ENCODE measurements at regions not wholly inside any gene's neighbourhood (a gene's known extent, or its start where the extent isn't known, plus 50 kb on each side); places are given as distances from the start of the nearest gene placed in this dataset.
"Not testable (repeated sequence)": the region's sequence is repeated elsewhere in the genome, so short reads cannot be mapped to it uniquely, and the experiment has no call there.

DNA sequence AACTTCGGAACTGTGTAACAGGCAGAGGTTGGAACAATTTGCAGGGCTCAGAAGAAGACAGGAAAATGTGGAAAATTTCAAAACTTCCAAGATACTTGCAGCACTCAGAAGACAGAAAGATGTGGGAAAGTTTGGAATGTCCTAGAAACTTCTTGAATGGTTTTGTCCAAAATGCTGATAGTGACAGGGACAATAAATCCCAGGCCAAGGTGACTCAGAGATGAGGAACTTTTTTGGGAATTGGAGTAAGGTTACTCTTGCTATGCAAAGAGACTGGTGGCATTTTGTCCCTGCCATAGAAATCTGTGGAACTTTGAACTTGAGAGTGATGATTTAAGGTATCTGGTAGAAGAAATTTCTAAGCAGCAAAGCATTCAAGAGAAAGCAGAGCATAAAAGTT is 2055.6 kb upstream of the C9orf72 start:
- POLR2A ChIA-PET; CTCF ChIA-PET; H3K36me3 ChIP-seq (ENCODE audit: control insufficient read depth in 2 of 2, insufficient read depth in 1 of 2, low read length in 2 of 2); H3K4me1 ChIP-seq (ENCODE audit: control insufficient read depth, insufficient read depth, low read length); H3K9me3 ChIP-seq (ENCODE audit: control insufficient read depth, insufficient read depth, low read depth, low read length); H3K4me3 ChIP-seq (ENCODE audit: low read depth, low read length); H3K27ac ChIP-seq (ENCODE audit: extremely low read depth, low read depth, low read length): not testable (repeated sequence)

DNA sequence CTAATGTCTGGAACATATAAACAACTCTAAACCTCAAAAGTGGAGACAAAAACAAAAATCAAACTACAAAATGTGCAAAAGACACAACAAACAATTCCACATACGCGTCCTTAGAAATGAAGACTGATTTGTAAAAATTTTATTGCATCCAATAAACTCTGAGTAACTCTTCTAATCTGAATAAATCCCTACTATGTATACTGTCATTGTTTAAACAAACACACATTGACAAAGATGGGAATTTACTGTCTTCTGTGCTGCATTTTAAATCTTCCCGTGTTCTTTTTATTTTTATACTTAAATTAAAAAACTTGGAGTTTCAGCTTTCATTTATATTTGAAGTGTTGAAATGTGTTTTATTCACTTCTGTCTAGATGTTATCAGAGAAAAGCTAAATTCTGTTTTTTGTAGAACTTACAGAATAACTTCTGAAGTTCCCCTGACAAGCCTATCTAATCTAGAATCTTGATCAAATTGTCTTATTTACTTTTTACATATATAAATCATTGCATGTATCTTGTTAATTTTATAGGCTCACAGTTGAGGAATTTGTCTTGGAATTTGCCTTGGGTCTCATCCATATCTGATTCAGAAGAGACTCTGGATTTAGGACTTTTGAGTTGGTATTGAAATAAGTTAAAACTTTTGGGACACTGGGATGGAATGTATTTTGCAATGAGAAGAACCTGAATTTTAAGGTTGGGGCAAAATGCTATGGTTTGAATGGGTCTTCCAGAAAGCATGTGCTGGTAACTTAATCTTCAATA is 2064.4 kb upstream of the C9orf72 start:
- no peak for TF ChIP-seq KLF10 (tag by site-specific recombination; IDR thresholded peaks at IDR 0.05)
- POLR2A ChIA-PET, result no interaction called here

DNA sequence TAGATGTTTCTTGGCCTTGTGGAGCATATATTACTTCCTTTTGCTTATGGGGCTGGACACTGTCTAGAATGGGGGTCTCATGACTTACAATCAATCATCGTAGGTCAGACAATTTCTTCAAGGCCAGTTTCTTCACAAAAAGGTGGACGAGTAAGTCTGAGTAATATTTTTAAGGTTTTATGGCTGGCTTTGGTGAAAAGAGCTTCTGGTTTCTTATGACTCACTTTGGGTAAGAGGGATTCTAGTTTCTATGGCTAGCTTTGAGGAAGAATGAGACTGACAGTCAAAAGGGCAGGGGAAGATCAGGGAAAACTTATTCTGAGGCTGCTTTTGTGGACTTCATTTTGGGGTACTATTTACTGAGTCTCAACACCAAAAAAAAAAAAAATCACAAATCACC is 2067.2 kb upstream of the C9orf72 start:
- CTCF ChIA-PET, result no interaction called here
- TF ChIP-seq ZNF311 (tag by site-specific recombination; IDR thresholded peaks at IDR 0.05; ENCODE audit: borderline replicate concordance) (no peak), ZNF324 (tag by site-specific recombination; IDR thresholded peaks at IDR 0.05) (no peak), ZNF664 (tag by site-specific recombination; IDR thresholded peaks at IDR 0.05) (no peak), ZNF350 (tag by site-specific recombination; IDR thresholded peaks at IDR 0.05) (no peak), ZNF112 (tag by site-specific recombination; IDR thresholded peaks at IDR 0.05) (no peak), ZNF155 (tag by site-specific recombination; IDR thresholded peaks at IDR 0.05) (no peak), ZNF768 (tag by site-specific recombination; IDR thresholded peaks at IDR 0.05) (no peak), ZNF510 (tag by site-specific recombination; IDR thresholded peaks at IDR 0.05; ENCODE audit: insufficient replicate concordance) (no peak), ZNF354C (tag by site-specific recombination; IDR thresholded peaks at IDR 0.05; ENCODE audit: borderline replicate concordance, low read depth) (no peak), GLIS1 (tag by site-specific recombination; IDR thresholded peaks at IDR 0.05) (no peak), ZNF114 (tag by site-specific recombination; IDR thresholded peaks at IDR 0.05) (no peak), SCRT1 (tag by site-specific recombination; IDR thresholded peaks at IDR 0.05; ENCODE audit: borderline replicate concordance) (no peak), ZNF670 (tag by site-specific recombination; IDR thresholded peaks at IDR 0.05; ENCODE audit: low read depth) (no peak)
- no peak overlapping the region for H3K4me3 ChIP-seq (ENCODE audit: low read depth, low read length)
- H3K4me1 ChIP-seq (ENCODE audit: control insufficient read depth, insufficient read depth, low read length), result no peaks in the 10 kb centered on the region
- no peaks in the 10 kb centered on the region for H3K36me3 ChIP-seq (ENCODE audit: control insufficient read depth in 2 of 2, insufficient read depth in 1 of 2, low read length in 2 of 2)
- H3K9me3 ChIP-seq (ENCODE audit: control insufficient read depth, insufficient read depth, low read depth, low read length), result no peaks in the 10 kb centered on the region
- POLR2A ChIA-PET, result no interaction called here
- no peak overlapping the region for H3K27ac ChIP-seq (ENCODE audit: extremely low read depth, low read depth, low read length)

More for the DNA sequence above, 2064.4 kb upstream of the C9orf72 start:
- H3K36me3 ChIP-seq (ENCODE audit: control insufficient read depth in 2 of 2, insufficient read depth in 1 of 2, low read length in 2 of 2), result no peaks in the 10 kb centered on the region
- no peak overlapping the region for H3K4me3 ChIP-seq (ENCODE audit: low read depth, low read length)
- H3K4me1 ChIP-seq (ENCODE audit: control insufficient read depth, insufficient read depth, low read length), result no peaks in the 10 kb centered on the region
- CTCF ChIA-PET, result interaction anchor here (0.6 kb wide), 1 partner anchor 678 kb away, joined by 3 read pairs; no protein-coding TSS in a partner anchor
- H3K9me3 ChIP-seq (ENCODE audit: control insufficient read depth, insufficient read depth, low read depth, low read length), result no peaks in the 10 kb centered on the region
- H3K27ac ChIP-seq (ENCODE audit: extremely low read depth, low read depth, low read length), result no peak overlapping the region

DNA sequence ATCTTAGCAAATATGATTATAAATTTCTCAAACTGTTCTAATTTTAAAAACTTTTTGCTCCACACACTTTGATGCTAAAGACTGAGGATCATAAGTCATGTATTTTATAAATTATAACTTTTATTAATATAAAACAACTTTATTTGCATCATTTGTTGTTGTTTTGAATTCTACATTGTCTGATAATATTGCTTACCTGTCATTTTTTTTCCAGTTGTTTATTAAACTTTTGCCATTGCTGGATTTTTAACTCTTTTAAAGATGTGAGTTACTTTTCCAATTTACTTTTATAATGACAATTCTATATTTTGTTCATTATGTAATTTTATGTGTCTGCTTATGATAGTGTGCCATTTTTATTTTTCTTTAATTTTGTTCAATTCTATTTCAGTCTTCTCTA is 2071.2 kb upstream of the C9orf72 start:
- no peak overlapping the region for H3K27ac ChIP-seq (ENCODE audit: extremely low read depth, low read depth, low read length)
- no peaks in the 10 kb centered on the region for H3K4me1 ChIP-seq (ENCODE audit: control insufficient read depth, insufficient read depth, low read length)
- H3K36me3 ChIP-seq (ENCODE audit: control insufficient read depth in 2 of 2, insufficient read depth in 1 of 2, low read length in 2 of 2), result no peaks in the 10 kb centered on the region
- ChIA-PET CTCF (no interaction called here), POLR2A (no interaction called here)
- H3K4me3 ChIP-seq (ENCODE audit: low read depth, low read length), result no peak overlapping the region
- no peaks in the 10 kb centered on the region for H3K9me3 ChIP-seq (ENCODE audit: control insufficient read depth, insufficient read depth, low read depth, low read length)
- no peak for TF ChIP-seq ZNF76 (tag by site-specific recombination; IDR thresholded peaks at IDR 0.05; ENCODE audit: borderline replicate concordance, low read depth)
- no peak for TF ChIP-seq ZNF768 (tag by site-specific recombination; IDR thresholded peaks at IDR 0.05)
- TF ChIP-seq YY2 (tag by site-specific recombination; IDR thresholded peaks at IDR 0.05), result no peak
- TF ChIP-seq ZNF274 (IDR thresholded peaks at IDR 0.05; ENCODE audit: low read length), result no peak
- no peak for TF ChIP-seq ZNF274 (tag by site-specific recombination; IDR thresholded peaks at IDR 0.05; ENCODE audit: borderline replicate concordance)
- TF ChIP-seq, protein P1, sequence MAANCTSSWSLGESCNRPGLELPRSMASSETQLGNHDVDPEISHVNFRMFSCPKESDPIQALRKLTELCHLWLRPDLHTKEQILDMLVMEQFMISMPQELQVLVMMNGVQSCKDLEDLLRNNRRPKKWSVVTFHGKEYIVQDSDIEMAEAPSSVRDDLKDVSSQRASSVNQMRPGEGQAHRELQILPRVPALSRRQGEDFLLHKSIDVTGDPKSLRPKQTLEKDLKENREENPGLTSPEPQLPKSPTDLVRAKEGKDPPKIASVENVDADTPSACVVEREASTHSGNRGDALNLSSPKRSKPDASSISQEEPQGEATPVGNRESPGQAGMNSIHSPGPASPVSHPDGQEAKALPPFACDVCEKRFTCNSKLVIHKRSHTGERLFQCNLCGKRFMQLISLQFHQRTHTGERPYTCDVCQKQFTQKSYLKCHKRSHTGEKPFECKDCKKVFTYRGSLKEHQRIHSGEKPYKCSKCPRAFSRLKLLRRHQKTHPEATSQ (tag by site-specific recombination; IDR thresholded peaks at IDR 0.05), result no peak
- TF ChIP-seq SCRT2 (tag by site-specific recombination; IDR thresholded peaks at IDR 0.05), result no peak
- no peak for TF ChIP-seq ZBTB8A (tag by site-specific recombination; IDR thresholded peaks at IDR 0.05)
- TF ChIP-seq, protein P2, sequence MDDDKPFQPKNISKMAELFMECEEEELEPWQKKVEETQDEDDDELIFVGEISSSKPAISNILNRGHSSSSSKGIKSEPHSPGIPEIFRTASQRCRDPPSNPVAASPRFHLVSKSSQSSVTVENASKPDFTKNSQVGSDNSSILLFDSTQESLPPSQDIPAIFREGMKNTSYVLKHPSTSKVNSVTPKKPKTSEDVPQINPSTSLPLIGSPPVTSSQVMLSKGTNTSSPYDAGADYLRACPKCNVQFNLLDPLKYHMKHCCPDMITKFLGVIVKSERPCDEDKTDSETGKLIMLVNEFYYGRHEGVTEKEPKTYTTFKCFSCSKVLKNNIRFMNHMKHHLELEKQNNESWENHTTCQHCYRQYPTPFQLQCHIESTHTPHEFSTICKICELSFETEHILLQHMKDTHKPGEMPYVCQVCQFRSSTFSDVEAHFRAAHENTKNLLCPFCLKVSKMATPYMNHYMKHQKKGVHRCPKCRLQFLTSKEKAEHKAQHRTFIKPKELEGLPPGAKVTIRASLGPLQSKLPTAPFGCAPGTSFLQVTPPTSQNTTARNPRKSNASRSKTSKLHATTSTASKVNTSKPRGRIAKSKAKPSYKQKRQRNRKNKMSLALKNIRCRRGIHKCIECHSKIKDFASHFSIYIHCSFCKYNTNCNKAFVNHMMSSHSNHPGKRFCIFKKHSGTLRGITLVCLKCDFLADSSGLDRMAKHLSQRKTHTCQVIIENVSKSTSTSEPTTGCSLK (tag by site-specific recombination; IDR thresholded peaks at IDR 0.05), result no peak
- TF ChIP-seq, protein P3, sequence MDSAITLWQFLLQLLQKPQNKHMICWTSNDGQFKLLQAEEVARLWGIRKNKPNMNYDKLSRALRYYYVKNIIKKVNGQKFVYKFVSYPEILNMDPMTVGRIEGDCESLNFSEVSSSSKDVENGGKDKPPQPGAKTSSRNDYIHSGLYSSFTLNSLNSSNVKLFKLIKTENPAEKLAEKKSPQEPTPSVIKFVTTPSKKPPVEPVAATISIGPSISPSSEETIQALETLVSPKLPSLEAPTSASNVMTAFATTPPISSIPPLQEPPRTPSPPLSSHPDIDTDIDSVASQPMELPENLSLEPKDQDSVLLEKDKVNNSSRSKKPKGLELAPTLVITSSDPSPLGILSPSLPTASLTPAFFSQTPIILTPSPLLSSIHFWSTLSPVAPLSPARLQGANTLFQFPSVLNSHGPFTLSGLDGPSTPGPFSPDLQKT (IDR thresholded peaks at IDR 0.05; ENCODE audit: borderline replicate concordance, low read depth, low read length), result no peak
- no peak for TF ChIP-seq ZNF707 (tag by site-specific recombination; IDR thresholded peaks at IDR 0.05)

Measured in HEK293 (cell line).